WTC11 (cell line): ENCODE measurements at regions not wholly inside any gene's neighbourhood (a gene's known extent, or its start where the extent isn't known, plus 50 kb on each side); places are given as distances from the start of the nearest gene placed in this dataset.

Experiments used
- ATAC-seq: fragments of 200-7000 bp; cut with Tn5 transposase; 2 replicates; pipeline ENCODE4 v1.10.0; 2021; ENCODE audit warnings: mild to moderate bottlenecking, moderate library complexity
- CTCF ChIA-PET: fragments of 300-600 bp; sonication (Branson Sonifier 250); formaldehyde crosslinking; loops from one replicate; lab custom pipeline; 2021; ENCODE audit warnings: antibody characterized with exemption; lab: Charles Lee
- POLR2A ChIA-PET: fragments of 350-600 bp; sonication (Branson Sonifier 250); formaldehyde crosslinking; loops from one replicate; lab custom pipeline; 2021; ENCODE audit warnings: antibody characterized with exemption; lab: Charles Lee
- DNase-seq: peaks from one replicate; pipeline ENCODE4 v3.0.0; 2021; ENCODE audit warnings: low spot score
- H3K27ac Mint-ChIP-seq: 2 replicates; pipeline ENCODE4 v1.8.0; 2021; ENCODE audit warnings: mixed read lengths
- H3K27me3 Mint-ChIP-seq: 2 replicates; pipeline ENCODE4 v1.8.0; 2021; ENCODE audit warnings: low read depth, mild to moderate bottlenecking, moderate library complexity, mixed read lengths
- H3K36me3 Mint-ChIP-seq: 2 replicates; pipeline ENCODE4 v1.8.0; 2021; ENCODE audit warnings: mixed read lengths
- H3K4me1 Mint-ChIP-seq: 2 replicates; pipeline ENCODE4 v1.8.0; 2022; ENCODE audit warnings: mixed read lengths
- H3K4me3 Mint-ChIP-seq: 2 replicates; pipeline ENCODE4 v1.8.0; 2021; ENCODE audit warnings: mild to moderate bottlenecking, moderate library complexity, mixed read lengths
- H3K9me3 Mint-ChIP-seq: 2 replicates; pipeline ENCODE4 v1.8.0; 2021; ENCODE audit warnings: mixed read lengths
- E2F4 ChIP-seq: sonication (generic); formaldehyde crosslinking; IDR thresholded peaks from 2 replicates; pipeline ENCODE4 v1.8.1; 2022; ENCODE audit warnings: low read depth, mild to moderate bottlenecking, moderate library complexity, missing genetic modification reagents, borderline replicate concordance
- ELF4 ChIP-seq: sonication (generic); formaldehyde crosslinking; IDR thresholded peaks from 2 replicates; pipeline ENCODE4 v1.8.1; 2022; ENCODE audit warnings: low read depth, mild to moderate bottlenecking, moderate library complexity, missing genetic modification reagents
- EMX1 ChIP-seq: fragments of 250-450 bp; sonication (Bioruptor Pico); IDR thresholded peaks from 2 replicates; pipeline ENCODE4 v1.8.0; 2021; ENCODE audit warnings: mild to moderate bottlenecking
- FOXP4 ChIP-seq: sonication (generic); formaldehyde crosslinking; IDR thresholded peaks from 2 replicates; pipeline ENCODE4 v1.8.0; 2022; ENCODE audit warnings: mild to moderate bottlenecking, missing genetic modification reagents
- GRHL2 ChIP-seq: fragments of 250-450 bp; sonication (Bioruptor Pico); IDR thresholded peaks from 2 replicates; pipeline ENCODE4 v1.8.0; 2022; ENCODE audit warnings: mild to moderate bottlenecking, moderate library complexity; ENCODE audit not compliant: insufficient replicate concordance, severe bottlenecking
- HMGA2 ChIP-seq: fragments of 250-450 bp; sonication (Bioruptor Pico); IDR thresholded peaks from 2 replicates; pipeline ENCODE4 v1.4.0; 2021; ENCODE audit warnings: mild to moderate bottlenecking, moderate library complexity
- HMGXB4 ChIP-seq: sonication (generic); formaldehyde crosslinking; IDR thresholded peaks from 2 replicates; pipeline ENCODE4 v1.8.1; 2023; ENCODE audit warnings: mild to moderate bottlenecking, moderate library complexity, missing genetic modification reagents
- IRF1 ChIP-seq: sonication (generic); formaldehyde crosslinking; IDR thresholded peaks from 2 replicates; pipeline ENCODE4 v1.8.0; 2023; ENCODE audit warnings: missing genetic modification reagents
- IRF2 ChIP-seq: sonication (generic); formaldehyde crosslinking; IDR thresholded peaks from 2 replicates; pipeline ENCODE4 v1.8.0; 2022; ENCODE audit warnings: low read depth, missing genetic modification reagents, borderline replicate concordance
- JUN ChIP-seq: sonication (generic); formaldehyde crosslinking; IDR thresholded peaks from 2 replicates; pipeline ENCODE4 v1.8.0; 2023; ENCODE audit warnings: mild to moderate bottlenecking, missing genetic modification reagents
- NFATC4 ChIP-seq: fragments of 250-450 bp; sonication (Bioruptor Pico); IDR thresholded peaks from 2 replicates; pipeline ENCODE4 v1.9.0; 2021; ENCODE audit warnings: mild to moderate bottlenecking
- RELA ChIP-seq: sonication (generic); formaldehyde crosslinking; IDR thresholded peaks from 2 replicates; pipeline ENCODE4 v1.8.1; 2022; ENCODE audit warnings: missing genetic modification reagents, mild to moderate bottlenecking, borderline replicate concordance
- ZNF317 ChIP-seq: sonication (generic); formaldehyde crosslinking; IDR thresholded peaks from 2 replicates; pipeline ENCODE4 v1.8.1; 2023; ENCODE audit warnings: low read depth, mild to moderate bottlenecking, moderate library complexity, missing genetic modification reagents, borderline replicate concordance
- ZNF396 ChIP-seq: fragments of 250-450 bp; sonication (Bioruptor Pico); IDR thresholded peaks from 2 replicates; pipeline ENCODE4 v1.8.0; 2021; ENCODE audit warnings: mild to moderate bottlenecking, moderate library complexity, borderline replicate concordance
- ZNF416 ChIP-seq: fragments of 250-450 bp; sonication (Bioruptor Pico); IDR thresholded peaks from 2 replicates; pipeline ENCODE4 v1.9.0; 2021; ENCODE audit warnings: mild to moderate bottlenecking, inconsistent platforms
- ZNF423 ChIP-seq: fragments of 250-450 bp; sonication (Bioruptor Pico); IDR thresholded peaks from 2 replicates; pipeline ENCODE4 v2.1.2; 2022; ENCODE audit warnings: mild to moderate bottlenecking, moderate library complexity
- TF ChIP-seq, protein P1 (sequence below): fragments of 250-450 bp; sonication (Bioruptor Pico); IDR thresholded peaks from 2 replicates; pipeline ENCODE4 v2.1.2; 2022; ENCODE audit warnings: mild to moderate bottlenecking, moderate library complexity
- TF ChIP-seq, protein P2 (sequence below): fragments of 250-450 bp; sonication (Bioruptor Pico); IDR thresholded peaks from 2 replicates; pipeline ENCODE4 v1.9.0; 2021; ENCODE audit warnings: mild to moderate bottlenecking, borderline replicate concordance

GRCh38 chr12:84660139-84660538 is 252.5 kb downstream of the SLC6A15 start:
- no peak for DNase-seq
- Mint-ChIP-seq H3K9me3 (no peaks in the 10 kb centered on the region), H3K4me1 (peaks cover 9% of the 10 kb centered on the region), H3K27me3 (no peaks in the 10 kb centered on the region), H3K27ac (no peak overlapping the region), H3K36me3 (no peaks in the 10 kb centered on the region), H3K4me3 (no peak overlapping the region)
- ChIA-PET CTCF (no interaction called here), POLR2A (no interaction called here)
- no peak for TF ChIP-seq IRF1
- TF ChIP-seq, protein P1, sequence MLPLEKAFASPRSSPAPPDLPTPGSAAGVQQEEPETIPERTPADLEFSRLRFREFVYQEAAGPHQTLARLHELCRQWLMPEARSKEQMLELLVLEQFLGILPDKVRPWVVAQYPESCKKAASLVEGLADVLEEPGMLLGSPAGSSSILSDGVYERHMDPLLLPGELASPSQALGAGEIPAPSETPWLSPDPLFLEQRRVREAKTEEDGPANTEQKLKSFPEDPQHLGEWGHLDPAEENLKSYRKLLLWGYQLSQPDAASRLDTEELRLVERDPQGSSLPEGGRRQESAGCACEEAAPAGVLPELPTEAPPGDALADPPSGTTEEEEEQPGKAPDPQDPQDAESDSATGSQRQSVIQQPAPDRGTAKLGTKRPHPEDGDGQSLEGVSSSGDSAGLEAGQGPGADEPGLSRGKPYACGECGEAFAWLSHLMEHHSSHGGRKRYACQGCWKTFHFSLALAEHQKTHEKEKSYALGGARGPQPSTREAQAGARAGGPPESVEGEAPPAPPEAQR (CRISPR knock-in tag), result no peak
- no peak for TF ChIP-seq ZNF416 (CRISPR knock-in tag)
- no peak for TF ChIP-seq NFATC4 (CRISPR knock-in tag)
- no peak for TF ChIP-seq ZNF423 (CRISPR knock-in tag)
- no peak for TF ChIP-seq HMGA2 (CRISPR knock-in tag)
- no peak for TF ChIP-seq ELF4 (CRISPR knock-in tag)
- TF ChIP-seq ZNF317 (CRISPR knock-in tag), result no peak
- no peak for ATAC-seq

- Mint-ChIP-seq H3K27me3 (no peaks in the 10 kb centered on the region), H3K27ac (no peak overlapping the region), H3K4me3 (no peak overlapping the region), H3K36me3 (no peaks in the 10 kb centered on the region), H3K4me1 (peaks cover 9% of the 10 kb centered on the region), H3K9me3 (no peaks in the 10 kb centered on the region)
- POLR2A ChIA-PET, result no interaction called here
- ATAC-seq (peak; percentile 85), DNase-seq (no peak)
- TF ChIP-seq IRF2 (CRISPR knock-in tag) (no peak), ZNF396 (CRISPR knock-in tag) (no peak), ELF4 (CRISPR knock-in tag) (no peak), FOXP4 (CRISPR knock-in tag) (no peak), HMGXB4 (CRISPR knock-in tag) (no peak), EMX1 (CRISPR knock-in tag) (no peak), GRHL2 (CRISPR knock-in tag) (no peak), E2F4 (CRISPR knock-in tag) (no peak), RELA (CRISPR knock-in tag) (no peak), JUN (CRISPR knock-in tag) (no peak)
- TF ChIP-seq, protein P2, sequence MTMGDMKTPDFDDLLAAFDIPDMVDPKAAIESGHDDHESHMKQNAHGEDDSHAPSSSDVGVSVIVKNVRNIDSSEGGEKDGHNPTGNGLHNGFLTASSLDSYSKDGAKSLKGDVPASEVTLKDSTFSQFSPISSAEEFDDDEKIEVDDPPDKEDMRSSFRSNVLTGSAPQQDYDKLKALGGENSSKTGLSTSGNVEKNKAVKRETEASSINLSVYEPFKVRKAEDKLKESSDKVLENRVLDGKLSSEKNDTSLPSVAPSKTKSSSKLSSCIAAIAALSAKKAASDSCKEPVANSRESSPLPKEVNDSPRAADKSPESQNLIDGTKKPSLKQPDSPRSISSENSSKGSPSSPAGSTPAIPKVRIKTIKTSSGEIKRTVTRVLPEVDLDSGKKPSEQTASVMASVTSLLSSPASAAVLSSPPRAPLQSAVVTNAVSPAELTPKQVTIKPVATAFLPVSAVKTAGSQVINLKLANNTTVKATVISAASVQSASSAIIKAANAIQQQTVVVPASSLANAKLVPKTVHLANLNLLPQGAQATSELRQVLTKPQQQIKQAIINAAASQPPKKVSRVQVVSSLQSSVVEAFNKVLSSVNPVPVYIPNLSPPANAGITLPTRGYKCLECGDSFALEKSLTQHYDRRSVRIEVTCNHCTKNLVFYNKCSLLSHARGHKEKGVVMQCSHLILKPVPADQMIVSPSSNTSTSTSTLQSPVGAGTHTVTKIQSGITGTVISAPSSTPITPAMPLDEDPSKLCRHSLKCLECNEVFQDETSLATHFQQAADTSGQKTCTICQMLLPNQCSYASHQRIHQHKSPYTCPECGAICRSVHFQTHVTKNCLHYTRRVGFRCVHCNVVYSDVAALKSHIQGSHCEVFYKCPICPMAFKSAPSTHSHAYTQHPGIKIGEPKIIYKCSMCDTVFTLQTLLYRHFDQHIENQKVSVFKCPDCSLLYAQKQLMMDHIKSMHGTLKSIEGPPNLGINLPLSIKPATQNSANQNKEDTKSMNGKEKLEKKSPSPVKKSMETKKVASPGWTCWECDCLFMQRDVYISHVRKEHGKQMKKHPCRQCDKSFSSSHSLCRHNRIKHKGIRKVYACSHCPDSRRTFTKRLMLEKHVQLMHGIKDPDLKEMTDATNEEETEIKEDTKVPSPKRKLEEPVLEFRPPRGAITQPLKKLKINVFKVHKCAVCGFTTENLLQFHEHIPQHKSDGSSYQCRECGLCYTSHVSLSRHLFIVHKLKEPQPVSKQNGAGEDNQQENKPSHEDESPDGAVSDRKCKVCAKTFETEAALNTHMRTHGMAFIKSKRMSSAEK (CRISPR knock-in tag), result no peak
- CTCF ChIA-PET, result no interaction called here
Observed at GRCh38 chr12:84658877-84659276, 253.7 kb downstream of the SLC6A15 start.
